ENCODE measurements at regions not wholly inside any gene's neighbourhood (a gene's known extent, or its start where the extent isn't known, plus 50 kb on each side); places are given as distances from the start of the nearest gene placed in this dataset.

DNA sequence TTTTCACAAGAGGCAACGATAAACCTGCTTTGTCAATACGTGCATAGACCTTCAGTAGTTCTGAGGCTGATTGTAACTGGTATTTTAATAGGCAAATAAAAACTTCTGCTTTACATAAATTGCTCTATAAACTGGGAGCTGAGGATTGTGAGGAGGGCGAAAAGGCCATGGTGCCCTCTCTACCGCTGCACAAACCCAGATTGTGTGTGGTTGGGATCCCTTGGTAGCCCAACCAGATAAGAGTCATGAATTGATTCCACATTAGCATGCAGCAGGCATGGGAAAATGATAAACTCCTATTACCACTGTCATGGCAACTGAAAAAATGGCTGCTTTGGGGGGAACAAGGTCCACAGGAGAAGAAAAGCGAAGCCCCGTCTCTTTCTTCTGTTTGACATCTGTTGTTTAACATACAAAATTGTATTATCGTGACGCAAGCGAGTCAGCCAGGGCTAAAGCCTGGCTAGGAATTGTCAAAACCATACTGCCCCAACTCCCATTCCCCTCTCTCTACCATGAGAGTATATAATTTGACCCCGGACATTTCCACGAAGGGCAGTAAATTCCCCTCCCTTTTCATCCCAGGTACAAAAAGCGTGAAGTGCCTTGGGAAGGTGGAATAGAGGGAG is 157.8 kb upstream of the SALL4 start:
- DNase-seq, result no peak
- no peaks in the 10 kb centered on the region for H3K4me1 ChIP-seq (ENCODE audit: insufficient read depth, low read length)
- H3K4me3 ChIP-seq (ENCODE audit: low read length), result no peak overlapping the region
- ChIA-PET POLR2A (no interaction called here), CTCF (no interaction called here)
- no peaks in the 10 kb centered on the region for H3K9me3 ChIP-seq (ENCODE audit: control insufficient read depth in 1 of 2, insufficient read depth in 1 of 2, low read length in 2 of 2)
- H3K36me3 ChIP-seq (ENCODE audit: insufficient read depth, low read length), result no peaks in the 10 kb centered on the region
- TF ChIP-seq CTCF (IDR thresholded peaks at IDR 0.05), result no peak
- Mint-ChIP-seq H3K36me3 (ENCODE audit: low read depth) (no peaks in the 10 kb centered on the region), H3K27ac (no peak overlapping the region), H3K4me3 (no peak overlapping the region), H3K9me3 (no peaks in the 10 kb centered on the region), H3K4me1 (ENCODE audit: low read depth) (no peaks in the 10 kb centered on the region), H3K27me3 (peaks cover 26% of the 10 kb centered on the region)
- peaks cover 0 to 8% of the 10 kb centered on the region in 2 experiments for H3K27me3 ChIP-seq (ENCODE audit: control insufficient read depth in 1 of 2, insufficient read depth in 2 of 2, low read length in 2 of 2)
- ATAC-seq (ENCODE audit: poor library complexity), result no peak
- no peak overlapping the region for H3K27ac ChIP-seq (ENCODE audit: low read depth in 1 of 2, low read length in 2 of 2)
- intact Hi-C loops (cut with DNase I, micrococcal nuclease), result no loop called here

DNA sequence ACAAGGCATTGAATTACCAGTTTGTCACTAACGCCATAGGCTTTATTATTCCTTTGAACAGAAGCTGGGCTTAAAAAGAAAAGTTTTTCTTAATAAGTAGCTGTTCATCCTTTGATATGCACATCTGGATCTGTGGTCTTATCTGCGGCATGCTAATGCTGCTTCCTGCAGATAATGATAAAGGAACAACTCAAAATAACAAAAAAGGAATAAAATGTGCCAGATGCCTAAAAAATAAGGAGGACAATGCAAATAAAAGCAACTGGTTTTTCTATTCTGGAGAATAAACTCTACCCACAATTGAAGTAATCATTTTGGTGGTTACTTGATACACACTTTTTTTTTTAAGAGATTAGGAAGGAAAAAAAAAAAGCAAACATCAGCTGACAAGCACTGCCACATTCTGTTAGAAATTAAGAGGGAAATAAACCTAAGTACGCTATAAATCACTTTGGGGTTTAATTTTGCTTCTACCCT is 156.8 kb upstream of the SALL4 start:
- Histone ChIP-seq H3K4me1 (ENCODE audit: insufficient read depth, low read length) (no peaks in the 10 kb centered on the region), H3K4me3 (ENCODE audit: low read length) (no peak overlapping the region), H3K36me3 (ENCODE audit: insufficient read depth, low read length) (no peaks in the 10 kb centered on the region), H3K27me3 (ENCODE audit: control insufficient read depth in 1 of 2, insufficient read depth in 2 of 2, low read length in 2 of 2) (peaks cover 0 to 8% of the 10 kb centered on the region in 2 experiments), H3K27ac (ENCODE audit: low read depth in 1 of 2, low read length in 2 of 2) (no peak overlapping the region), H3K9me3 (ENCODE audit: control insufficient read depth in 1 of 2, insufficient read depth in 1 of 2, low read length in 2 of 2) (no peaks in the 10 kb centered on the region)
- ATAC-seq (ENCODE audit: poor library complexity), result no peak
- no peak overlapping the region for H3K27ac Mint-ChIP-seq
- no peaks in the 10 kb centered on the region for H3K4me1 Mint-ChIP-seq (ENCODE audit: low read depth)
- CTCF ChIA-PET, result no interaction called here
- H3K4me3 Mint-ChIP-seq, result no peak overlapping the region
- peaks cover 26% of the 10 kb centered on the region for H3K27me3 Mint-ChIP-seq
- no peak for DNase-seq
- POLR2A ChIA-PET, result no interaction called here
- H3K9me3 Mint-ChIP-seq, result no peaks in the 10 kb centered on the region
- intact Hi-C loops (cut with DNase I, micrococcal nuclease), result no loop called here
- no peak for TF ChIP-seq CTCF (IDR thresholded peaks at IDR 0.05)
- no peaks in the 10 kb centered on the region for H3K36me3 Mint-ChIP-seq (ENCODE audit: low read depth)

DNA sequence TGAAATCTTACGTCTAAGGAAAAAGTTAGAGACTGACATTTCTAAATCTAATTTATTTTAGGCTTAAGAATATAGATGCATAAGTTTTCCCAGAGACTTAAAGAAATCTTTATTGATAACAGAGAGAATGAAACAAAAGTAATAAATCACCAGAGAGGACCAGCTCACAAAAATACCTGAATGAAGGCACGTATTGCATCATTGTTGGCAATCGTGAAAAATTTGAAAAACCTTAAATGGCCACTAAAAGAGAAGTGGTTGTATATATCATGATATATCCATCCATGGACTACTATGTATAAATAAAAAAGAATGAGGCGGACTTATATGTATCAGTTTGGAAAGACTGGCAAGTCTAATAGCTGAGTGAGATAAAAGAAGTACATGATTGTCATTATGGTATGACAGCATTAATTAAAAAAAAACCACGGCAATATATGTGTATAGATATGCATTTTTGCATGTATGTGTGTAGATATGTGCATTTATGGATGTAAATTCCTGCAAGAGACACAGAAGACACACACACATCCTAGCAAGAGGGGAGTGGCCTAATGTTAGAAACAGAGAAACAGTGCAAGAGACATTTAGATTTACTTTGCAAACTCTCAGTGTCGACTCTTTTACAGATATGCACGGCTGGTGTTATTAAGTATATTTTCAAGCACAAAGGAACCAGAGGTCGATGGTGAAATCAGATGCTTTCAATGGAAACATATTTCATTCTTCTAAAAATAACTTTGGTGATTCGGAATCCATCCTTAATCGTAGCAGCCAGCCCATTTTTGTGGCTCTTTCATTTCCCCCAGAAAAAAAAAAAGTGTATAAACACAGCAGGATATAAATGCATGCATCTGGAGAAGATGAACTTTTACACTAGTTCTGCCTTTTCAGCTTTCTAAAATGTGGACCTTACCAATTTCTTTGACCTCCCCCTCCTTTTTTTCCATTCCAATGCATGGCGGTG is 156.1 kb upstream of the SALL4 start:
- Histone ChIP-seq H3K4me3 (ENCODE audit: low read length) (no peak overlapping the region), H3K9me3 (ENCODE audit: control insufficient read depth in 1 of 2, insufficient read depth in 1 of 2, low read length in 2 of 2) (no peaks in the 10 kb centered on the region), H3K27ac (ENCODE audit: low read depth in 1 of 2, low read length in 2 of 2) (no peak overlapping the region), H3K27me3 (ENCODE audit: control insufficient read depth in 1 of 2, insufficient read depth in 2 of 2, low read length in 2 of 2) (peaks cover 0 to 8% of the 10 kb centered on the region in 2 experiments), H3K4me1 (ENCODE audit: insufficient read depth, low read length) (no peaks in the 10 kb centered on the region), H3K36me3 (ENCODE audit: insufficient read depth, low read length) (no peaks in the 10 kb centered on the region)
- Mint-ChIP-seq H3K4me3 (no peak overlapping the region), H3K27ac (no peak overlapping the region), H3K36me3 (ENCODE audit: low read depth) (no peaks in the 10 kb centered on the region), H3K9me3 (no peaks in the 10 kb centered on the region), H3K4me1 (ENCODE audit: low read depth) (no peaks in the 10 kb centered on the region), H3K27me3 (peaks cover 23% of the 10 kb centered on the region)
- intact Hi-C loops (cut with DNase I, micrococcal nuclease), result no loop called here
- TF ChIP-seq CTCF (IDR thresholded peaks at IDR 0.05), result no peak
- ChIA-PET POLR2A (no interaction called here), CTCF (no interaction called here)
- DNase-seq, result no peak
- ATAC-seq (ENCODE audit: poor library complexity), result no peak
